SH-SY5Y (cell line): ENCODE measurements at regions not wholly inside any gene's neighbourhood (a gene's known extent, or its start where the extent isn't known, plus 50 kb on each side); places are given as distances from the start of the nearest gene placed in this dataset.

ENCODE experiments used
- GATA2 ChIP-seq: IDR thresholded peaks from 2 replicates; pipeline ENCODE4 v1.6.1; 2011; ENCODE audit warnings: mild to moderate bottlenecking, low read depth, low read length
- GATA3 ChIP-seq: IDR thresholded peaks from 2 replicates; pipeline ENCODE4 v1.6.1; 2011; ENCODE audit warnings: low read depth, mild to moderate bottlenecking, low read length, moderate library complexity

DNA sequence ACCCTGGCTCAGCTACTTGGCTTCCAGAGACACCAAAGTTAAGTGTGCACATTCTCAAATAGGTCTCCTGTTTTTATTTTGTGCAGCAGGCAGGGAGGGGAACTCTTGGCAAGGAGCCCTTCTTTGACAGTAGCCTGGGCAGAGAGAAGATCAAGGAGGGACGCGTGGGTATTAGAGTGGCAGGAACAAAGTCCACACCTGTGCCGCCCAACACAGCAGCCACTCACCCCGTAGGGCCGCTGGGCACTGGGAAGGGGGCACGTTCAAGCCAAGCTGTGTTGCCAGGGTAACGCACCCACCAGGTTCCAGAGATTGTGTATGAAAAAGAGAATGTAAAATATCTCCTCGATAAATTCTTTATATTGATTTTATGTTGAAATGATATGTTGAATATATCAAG lies 229.3 kb upstream of the AGAP1 start:
- no peak for TF ChIP-seq GATA2
- TF ChIP-seq GATA3 = no peak

DNA sequence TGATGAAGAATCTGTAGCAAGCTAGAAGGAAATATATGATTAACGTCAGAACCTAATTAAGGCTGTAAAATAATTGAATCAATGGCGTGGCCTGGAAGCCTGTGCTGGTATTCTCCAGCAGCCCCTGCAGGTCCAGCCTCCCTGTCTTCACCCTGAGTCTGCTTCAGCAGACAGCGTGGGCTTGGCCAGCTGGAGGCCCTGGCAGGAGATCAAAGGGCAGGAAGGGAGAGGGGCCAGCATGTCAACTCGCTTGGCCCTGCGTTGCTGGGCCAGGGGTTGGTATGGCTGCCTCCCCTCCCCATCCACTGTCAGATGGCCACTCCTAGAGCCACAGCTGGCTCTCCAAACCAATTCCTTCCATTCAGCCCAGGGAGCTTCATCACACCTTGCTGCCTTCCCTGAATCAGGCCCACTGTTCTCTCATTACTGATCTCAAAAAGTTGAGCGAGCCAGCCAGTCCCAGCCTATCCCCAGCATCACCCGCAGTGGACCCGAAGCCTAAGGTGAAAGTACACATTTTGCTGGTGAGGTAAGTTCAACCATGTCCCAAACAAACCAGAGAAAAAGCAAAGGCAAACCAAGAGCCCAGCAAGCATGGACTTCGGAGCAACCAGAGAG lies 228.4 kb upstream of the AGAP1 start:
- TF ChIP-seq GATA2 = no peak

DNA sequence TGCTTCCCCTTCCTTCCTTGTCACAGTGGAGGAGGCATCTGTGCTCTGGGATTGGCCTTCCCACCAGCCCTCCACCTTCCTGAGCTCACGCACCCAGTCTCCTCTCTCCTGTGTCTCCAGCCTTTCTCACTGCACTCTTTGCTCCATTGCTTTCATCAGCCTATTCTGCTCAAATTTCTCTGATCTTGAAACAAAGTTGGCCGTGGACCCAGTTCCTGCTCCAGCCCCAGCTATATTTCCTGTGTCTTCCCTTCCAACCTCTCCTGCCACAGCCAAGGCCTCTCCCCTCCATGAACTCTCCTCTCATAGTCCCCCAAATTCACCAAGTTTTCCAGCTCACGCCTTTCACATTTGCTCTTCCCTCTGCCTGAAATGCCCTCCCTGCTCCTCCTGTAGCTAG lies 226.6 kb upstream of the AGAP1 start:
- TF ChIP-seq GATA3 (no peak), GATA2 (no peak)

DNA sequence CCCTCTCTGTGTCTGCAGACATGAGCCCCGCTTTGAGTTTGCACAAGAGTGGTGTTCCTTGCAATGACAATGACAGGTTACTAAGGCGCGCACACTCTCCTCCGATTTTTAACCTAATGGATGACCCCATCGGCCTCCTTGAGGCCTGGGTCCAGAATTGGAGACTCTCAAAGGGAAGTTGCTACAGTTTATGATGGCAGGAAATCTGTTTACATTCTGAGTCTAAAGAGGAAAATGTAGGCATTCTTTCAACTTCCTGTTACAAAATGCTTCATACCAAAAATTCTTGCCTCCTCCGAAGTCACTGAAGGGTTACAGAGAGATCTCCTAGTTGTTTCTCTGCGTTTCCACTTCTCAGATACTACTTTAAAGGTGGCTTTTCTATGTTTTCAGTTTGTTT lies 225.3 kb upstream of the AGAP1 start:
- TF ChIP-seq GATA2 = no peak
- TF ChIP-seq GATA3 = no peak

DNA sequence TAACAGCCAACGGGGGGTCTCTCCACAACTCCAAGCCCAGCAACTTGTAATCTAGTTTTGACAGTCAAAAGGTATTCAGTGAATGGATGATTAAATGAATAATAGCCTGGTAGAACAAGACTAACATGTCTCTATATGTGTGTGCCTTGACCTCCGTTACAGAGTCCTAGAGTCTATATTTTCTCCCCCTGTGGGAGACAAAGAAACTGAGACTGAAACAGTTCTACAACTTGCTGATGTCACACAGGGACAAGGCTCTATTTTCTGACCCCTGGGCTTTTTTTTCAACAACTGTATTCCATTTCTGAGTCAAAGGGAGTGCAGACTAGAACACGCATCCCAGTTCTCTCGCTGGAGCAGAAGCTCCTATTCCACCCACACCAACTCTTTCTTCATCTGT lies 223.6 kb upstream of the AGAP1 start:
- TF ChIP-seq GATA2 (no peak), GATA3 (no peak)

DNA sequence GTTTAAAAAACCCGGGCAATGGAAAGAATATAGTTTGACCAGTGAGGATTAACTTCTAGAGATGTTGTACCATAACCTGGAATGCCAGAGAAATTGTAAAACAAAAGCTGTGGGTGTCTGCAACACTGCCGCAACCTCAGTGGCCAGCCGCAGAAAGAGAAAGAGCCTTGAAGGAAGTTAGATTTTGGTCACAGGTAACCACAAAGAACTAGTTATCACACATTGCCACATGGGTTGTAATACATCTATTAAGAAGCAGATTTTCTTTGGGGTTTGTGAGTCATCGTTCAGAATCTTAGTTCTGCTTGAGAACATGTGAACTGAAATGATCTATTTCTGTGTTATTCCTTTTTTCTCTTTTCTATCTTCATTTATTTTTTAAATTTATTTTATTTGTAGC lies 222.9 kb upstream of the AGAP1 start:
- no peak for TF ChIP-seq GATA3

DNA sequence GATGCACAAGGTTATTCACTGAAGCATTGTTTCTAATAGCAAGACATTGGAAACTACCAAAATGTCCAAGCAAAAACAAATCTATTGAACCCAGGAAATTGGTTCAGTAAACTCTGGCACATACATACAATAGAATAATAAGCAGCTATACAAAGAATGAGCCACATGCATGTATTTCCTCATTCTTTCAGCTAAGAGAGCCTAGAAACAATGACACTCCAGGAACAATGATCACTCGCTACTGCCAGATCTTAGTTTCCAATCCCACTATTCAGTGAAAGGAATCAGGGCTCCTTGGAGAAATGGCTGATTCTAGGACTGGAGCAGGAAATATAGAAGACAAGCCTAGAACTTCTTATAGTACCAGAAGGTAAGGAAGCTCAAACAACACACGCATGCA lies 221.9 kb upstream of the AGAP1 start:
- TF ChIP-seq GATA3 (no peak), GATA2 (no peak)

DNA sequence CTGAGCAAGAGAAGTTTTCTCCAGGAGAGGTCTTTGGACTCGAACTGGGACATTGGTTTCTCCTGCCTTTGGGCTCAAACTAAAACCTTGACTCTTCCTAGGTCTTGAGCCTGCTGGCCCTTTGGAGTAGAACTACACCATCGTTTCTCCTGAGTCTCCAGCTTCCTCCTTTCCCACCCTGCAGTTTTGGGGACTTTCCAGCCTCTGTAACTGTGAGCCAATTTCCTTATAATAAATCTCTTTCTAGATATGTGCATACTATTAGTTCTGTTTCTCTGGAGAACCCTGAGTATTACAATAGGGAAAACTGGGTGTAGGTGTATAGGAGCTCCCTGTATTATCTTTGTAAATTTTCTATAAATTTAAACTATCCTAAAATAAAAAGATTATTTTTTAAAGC lies 219.8 kb upstream of the AGAP1 start:
- TF ChIP-seq GATA3 (no peak), GATA2 (no peak)

DNA sequence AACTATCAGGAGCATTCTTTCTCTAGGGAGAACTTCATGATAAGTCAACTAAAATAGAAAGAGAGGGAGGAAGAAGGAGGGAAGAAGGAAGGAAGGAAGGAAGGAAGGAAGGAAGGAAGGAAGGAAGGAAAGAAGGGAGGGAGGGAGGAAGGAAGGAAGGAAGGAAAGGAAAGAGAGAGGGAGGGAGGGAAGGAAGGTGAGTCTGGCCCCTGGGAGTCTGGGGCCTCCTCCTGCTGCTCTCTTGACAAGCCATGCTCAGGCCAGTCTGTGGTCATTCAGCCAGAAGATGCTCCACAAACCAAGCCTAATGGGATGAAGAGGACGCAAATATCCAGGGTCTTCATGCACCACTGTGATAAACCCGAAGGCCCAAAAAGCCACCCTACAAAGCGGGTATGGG lies 216.4 kb upstream of the AGAP1 start:
- TF ChIP-seq GATA2 = no peak
- no peak for TF ChIP-seq GATA3

DNA sequence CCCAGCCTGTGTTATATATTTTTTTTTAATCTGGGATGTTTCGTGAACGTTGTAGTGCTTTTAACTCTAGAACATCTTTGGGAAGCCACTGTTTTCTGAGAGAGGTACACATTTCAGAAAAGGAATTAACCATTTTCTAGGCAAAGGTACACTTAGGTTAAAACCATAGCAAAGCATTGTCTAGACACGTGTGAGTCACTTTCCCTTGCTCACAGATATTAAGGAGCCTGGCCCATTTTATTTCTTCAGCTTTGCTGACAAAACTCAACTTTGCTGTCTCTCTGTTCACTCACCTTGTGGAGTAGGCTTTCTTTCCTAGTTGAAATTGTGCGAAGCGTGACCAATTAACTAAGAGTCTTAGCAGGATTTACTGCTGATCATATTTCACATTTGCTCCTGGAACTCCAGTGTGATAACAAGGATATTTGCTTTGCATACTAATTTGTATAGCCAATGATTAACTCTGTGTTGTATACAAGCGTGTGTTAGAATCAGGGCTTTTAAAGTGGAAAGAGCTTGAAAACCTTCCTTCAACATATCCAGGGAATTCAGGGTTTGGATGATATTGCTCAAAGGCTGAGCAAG lies 215.0 kb upstream of the AGAP1 start:
- TF ChIP-seq GATA2 (no peak), GATA3 (no peak)

DNA sequence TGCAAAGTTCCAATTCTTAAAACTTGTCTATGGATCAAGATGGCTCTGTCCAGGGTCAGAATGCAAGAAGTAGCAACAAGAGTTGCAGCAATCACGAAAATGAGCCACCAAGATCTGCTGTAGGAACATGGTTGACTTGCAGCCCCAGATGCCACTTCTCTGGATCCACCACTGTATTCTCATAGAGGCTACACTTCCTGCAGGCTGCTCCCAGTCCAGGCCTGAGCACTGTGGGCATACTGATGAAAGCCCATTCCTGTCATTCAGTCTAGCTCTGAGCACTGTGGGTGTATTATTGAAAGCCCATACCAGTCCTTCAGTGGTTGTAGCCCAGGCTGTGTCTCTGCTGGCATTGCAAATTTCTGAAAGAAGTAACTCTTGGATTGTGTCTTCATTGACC lies 213.9 kb upstream of the AGAP1 start:
- TF ChIP-seq GATA2 = no peak

DNA sequence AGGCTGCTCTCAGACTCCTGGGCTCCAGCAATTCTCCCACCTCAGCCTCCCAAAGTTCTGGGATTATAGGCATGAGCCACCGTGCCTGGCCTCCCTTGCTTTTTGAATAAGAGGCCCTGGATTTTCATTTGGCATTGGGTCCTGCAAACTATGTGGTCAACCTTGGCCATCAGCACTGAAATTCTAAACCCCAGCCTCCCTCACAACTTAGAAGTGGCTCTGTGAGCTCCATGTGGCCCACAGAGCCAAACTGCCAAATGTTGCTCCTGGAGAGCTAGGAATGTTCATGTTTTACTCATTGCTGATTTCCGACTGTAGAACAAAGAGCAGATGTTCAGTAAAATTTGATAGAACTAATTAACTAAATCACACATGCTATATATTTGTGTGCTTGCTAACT lies 210.6 kb upstream of the AGAP1 start:
- no peak for TF ChIP-seq GATA2

DNA sequence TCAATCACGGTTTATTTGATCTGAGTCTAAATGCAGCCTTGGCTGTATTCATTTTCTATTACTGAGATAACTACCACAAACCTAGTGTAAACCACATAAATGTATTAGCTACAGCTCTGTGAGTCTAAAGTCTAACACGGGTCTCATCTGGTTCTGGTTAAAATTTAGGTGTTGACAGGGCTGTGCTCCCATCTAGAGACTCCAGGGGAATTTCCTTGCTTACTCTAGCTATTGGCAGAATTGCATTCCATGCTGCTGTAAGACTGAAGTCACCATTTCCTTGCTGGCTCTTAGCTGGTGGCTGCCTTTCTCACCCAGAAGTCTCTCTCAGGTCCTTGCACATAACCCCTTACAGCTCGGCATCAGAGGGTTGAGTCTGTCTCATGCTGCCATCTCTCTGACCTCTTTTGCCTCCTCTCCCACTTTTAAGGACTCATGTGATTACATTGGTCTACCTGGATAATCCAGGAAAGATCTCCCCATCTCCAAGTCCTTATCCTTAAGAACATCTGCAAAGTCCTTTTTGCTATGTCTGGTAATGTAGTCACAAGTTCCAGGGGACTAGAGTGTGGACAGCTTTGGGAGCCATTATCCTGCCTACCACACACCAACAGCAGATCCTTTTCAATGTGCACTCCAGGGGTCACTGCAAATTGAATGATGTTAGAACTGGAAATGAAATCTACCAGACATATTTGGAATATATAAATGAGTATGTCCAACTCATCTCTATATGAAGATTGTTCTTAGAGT lies 207.0 kb upstream of the AGAP1 start:
- TF ChIP-seq GATA3 = no peak

DNA sequence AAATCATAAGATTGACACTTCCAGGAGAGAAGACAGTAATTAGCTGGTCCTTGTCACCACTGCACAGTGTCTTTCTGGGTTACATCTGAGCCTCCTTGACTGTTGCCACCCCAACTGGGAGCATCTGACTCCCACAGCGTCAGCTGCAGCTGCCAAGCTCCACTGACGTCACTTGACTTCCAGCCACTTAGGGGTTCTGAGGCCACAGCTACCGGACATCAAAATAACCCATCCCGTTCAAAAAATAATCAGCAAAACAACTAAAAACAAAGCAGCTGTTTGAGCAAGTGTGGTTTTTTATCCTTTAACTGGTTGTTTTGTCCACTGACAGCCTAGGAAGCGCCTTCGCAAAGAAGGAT lies 206.5 kb upstream of the AGAP1 start:
- TF ChIP-seq GATA2 (no peak), GATA3 (no peak)

DNA sequence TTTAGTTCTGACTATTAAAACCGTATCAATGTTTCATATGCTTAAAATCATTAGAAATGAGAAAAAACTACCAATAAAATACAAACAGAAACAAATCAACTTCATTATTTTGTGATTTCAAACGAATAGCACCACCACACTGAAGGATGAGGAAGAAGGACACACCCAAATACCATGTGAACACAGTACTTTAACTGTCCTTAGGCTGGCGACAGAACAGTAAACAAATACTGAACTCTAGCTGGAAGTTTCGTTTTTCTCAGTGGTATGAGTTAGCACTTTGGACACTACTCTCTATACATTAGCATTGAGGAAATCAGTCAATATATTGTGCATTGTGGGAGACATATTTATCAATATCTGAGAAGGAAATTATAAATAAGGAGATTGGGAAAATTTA lies 202.4 kb upstream of the AGAP1 start:
- no peak for TF ChIP-seq GATA2
- TF ChIP-seq GATA3 = no peak

DNA sequence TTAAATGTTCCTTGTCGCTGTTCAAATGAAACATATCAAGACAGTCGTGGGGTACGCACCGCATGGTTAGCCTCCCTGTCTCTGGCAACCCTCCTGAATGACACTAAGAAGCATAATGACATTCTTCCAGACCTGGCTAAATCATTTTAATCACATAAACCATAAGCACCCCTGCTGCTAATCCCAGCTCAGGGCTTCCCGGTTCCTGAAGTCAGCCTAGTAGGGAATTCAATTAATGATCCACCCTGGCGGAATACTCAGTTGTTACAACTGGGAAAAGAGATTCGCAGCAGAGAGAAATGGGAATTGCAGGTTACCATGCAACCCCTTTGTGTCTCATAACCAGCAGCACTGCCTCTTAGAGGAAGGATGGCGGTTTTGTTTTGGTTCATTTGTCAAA lies 200.8 kb upstream of the AGAP1 start:
- no peak for TF ChIP-seq GATA3
- no peak for TF ChIP-seq GATA2

DNA sequence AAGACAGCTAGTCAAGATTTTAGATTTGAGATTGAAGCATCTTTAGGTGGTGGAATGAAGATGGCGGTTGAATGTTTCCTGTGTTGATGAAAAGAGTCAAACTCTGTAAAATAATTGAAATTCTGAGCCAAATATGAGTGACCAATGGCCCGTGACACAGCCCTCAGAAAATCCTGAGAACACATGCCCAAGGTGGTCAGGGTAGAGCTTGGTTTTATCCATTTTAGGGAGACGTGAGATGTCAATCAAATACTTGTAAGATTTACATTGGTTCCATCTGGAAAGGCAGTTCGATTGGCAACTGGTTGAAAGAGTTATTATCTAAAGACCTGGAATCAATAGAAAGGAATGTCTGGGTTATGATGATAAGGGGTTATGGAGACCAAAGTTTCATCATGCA lies 198.0 kb upstream of the AGAP1 start:
- TF ChIP-seq GATA2 (no peak), GATA3 (no peak)
